Smooth muscle cell (in vitro differentiated cells): ENCODE measurements at regions not wholly inside any gene's neighbourhood (a gene's known extent, or its start where the extent isn't known, plus 50 kb on each side); places are given as distances from the start of the nearest gene placed in this dataset.

Experiments used
- DNase-seq: peaks from one replicate; lab custom pipeline; 2025; ENCODE audit not compliant: unreplicated experiment; lab: John Stamatoyannopoulos, UW
- H2AFZ ChIP-seq: fragments of 200-600 bp; sonication (generic); 2 replicates; pipeline ENCODE4 v1.6.0; 2016; ENCODE audit warnings: antibody characterized with exemption, low read depth, mild to moderate bottlenecking
- H3F3A ChIP-seq: fragments of 200-600 bp; sonication (generic); 2 replicates; pipeline ENCODE4 v1.6.0; 2017; ENCODE audit warnings: antibody characterized with exemption, low read depth
- H3K27ac ChIP-seq: fragments of 200-600 bp; sonication (generic); 2 replicates; pipeline ENCODE4 v1.5.1; 2016; ENCODE audit warnings: low read depth, mild to moderate bottlenecking
- H3K27me3 ChIP-seq: fragments of 200-600 bp; sonication (generic); 2 replicates; pipeline ENCODE4 v1.6.1; 2016; ENCODE audit warnings: low read depth, mild to moderate bottlenecking
- H3K36me3 ChIP-seq: fragments of 200-600 bp; sonication (generic); 2 replicates; pipeline ENCODE4 v1.5.1; 2016; ENCODE audit warnings: low read depth
- H3K4me1 ChIP-seq: fragments of 200-600 bp; sonication (generic); 2 replicates; pipeline ENCODE4 v1.5.1; 2016; ENCODE audit warnings: low read depth
- H3K4me2 ChIP-seq: fragments of 200-600 bp; sonication (generic); 2 replicates; pipeline ENCODE4 v1.6.0; 2016; ENCODE audit warnings: mild to moderate bottlenecking
- H3K4me3 ChIP-seq: fragments of 200-600 bp; sonication (generic); 2 replicates; pipeline ENCODE4 v1.5.1; 2016; ENCODE audit warnings: mild to moderate bottlenecking
- H3K79me2 ChIP-seq: fragments of 200-600 bp; sonication (generic); 2 replicates; pipeline ENCODE4 v1.6.0; 2016; ENCODE audit warnings: low read depth, mild to moderate bottlenecking
- H3K9ac ChIP-seq: fragments of 200-600 bp; sonication (generic); 2 replicates; pipeline ENCODE4 v1.6.0; 2016; ENCODE audit warnings: low read depth
- H3K9me3 ChIP-seq: fragments of 200-600 bp; sonication (generic); replicated peaks from 2 replicates; pipeline ENCODE4 v1.5.1; 2016; ENCODE audit warnings: low read depth
- H4K20me1 ChIP-seq: fragments of 200-600 bp; sonication (generic); 2 replicates; pipeline ENCODE4 v1.6.0; 2016; ENCODE audit warnings: low read depth
- CTCF ChIP-seq: fragments of 200-600 bp; sonication (generic); IDR thresholded peaks from 2 replicates; pipeline ENCODE4 v1.5.1; 2017; ENCODE audit warnings: borderline replicate concordance, mild to moderate bottlenecking, antibody characterized with exemption; ENCODE audit not compliant: insufficient read depth, poor library complexity, severe bottlenecking
- WGBS: methylation state at CpG from one replicate; pipeline ENCODE4 v1.1.7; 2016; ENCODE audit warnings: low lambda C conversion rate; 5-methylcytosine and 5-hydroxymethylcytosine counted together

- no peak for TF ChIP-seq CTCF
- whole genome bisulfite sequencing = 8% methylated on average over 2 of the region's 2 CpGs
Measured at GRCh38 chr4:96736352-96736889, 896.5 kb downstream of the PDHA2 start.

GRCh38 chr4:96739101-96739500 lies 899.2 kb downstream of the PDHA2 start:
- H3F3A ChIP-seq = no peaks in the 10 kb centered on the region
- no peak for DNase-seq
- no peaks in the 10 kb centered on the region for H4K20me1 ChIP-seq
- H3K27ac ChIP-seq = no peak overlapping the region
- H3K4me3 ChIP-seq = no peak overlapping the region
- H3K4me2 ChIP-seq = no peak overlapping the region
- H3K9me3 ChIP-seq = no peaks in the 10 kb centered on the region
- no peaks in the 10 kb centered on the region for H3K36me3 ChIP-seq
- H3K4me1 ChIP-seq = peaks cover 17% of the 10 kb centered on the region
- no peak for TF ChIP-seq CTCF
- H3K27me3 ChIP-seq = no peaks in the 10 kb centered on the region
- H2AFZ ChIP-seq = no peak overlapping the region
- H3K79me2 ChIP-seq = no peaks in the 10 kb centered on the region
- no peak overlapping the region for H3K9ac ChIP-seq

More at GRCh38 chr4:96736352-96736889, 896.5 kb downstream of the PDHA2 start:
- Histone ChIP-seq H3K9ac (no peak overlapping the region), H4K20me1 (no peaks in the 10 kb centered on the region), H3K27me3 (no peaks in the 10 kb centered on the region), H3K4me3 (no peak overlapping the region), H3K36me3 (no peaks in the 10 kb centered on the region), H3F3A (no peaks in the 10 kb centered on the region), H2AFZ (peak overlapping the region; percentile 53), H3K4me2 (peak overlapping the region; percentile 12), H3K27ac (peak overlapping the region; percentile 56), H3K9me3 (no peaks in the 10 kb centered on the region), H3K4me1 (peaks cover 17% of the 10 kb centered on the region), H3K79me2 (no peaks in the 10 kb centered on the region)
- DNase-seq = no peak

- peaks cover 1% of the 10 kb centered on the region for H3K4me1 ChIP-seq
- no peak for DNase-seq
- no peaks in the 10 kb centered on the region for H3F3A ChIP-seq
- H3K9ac ChIP-seq = no peak overlapping the region
- H3K4me2 ChIP-seq = no peak overlapping the region
- no peaks in the 10 kb centered on the region for H4K20me1 ChIP-seq
- TF ChIP-seq CTCF = no peak
- H3K9me3 ChIP-seq = no peaks in the 10 kb centered on the region
- H3K36me3 ChIP-seq = no peaks in the 10 kb centered on the region
- no peak overlapping the region for H3K27ac ChIP-seq
- H3K79me2 ChIP-seq = no peaks in the 10 kb centered on the region
- H3K4me3 ChIP-seq = no peak overlapping the region
- 93% methylated on average over 21 of the region's 24 CpGs for WGBS
- no peak overlapping the region for H2AFZ ChIP-seq
- no peaks in the 10 kb centered on the region for H3K27me3 ChIP-seq
Measured at GRCh38 chr4:96742332-96743014, 902.6 kb downstream of the PDHA2 start.

- TF ChIP-seq CTCF = no peak
- Histone ChIP-seq H3K4me3 (no peak overlapping the region), H3K36me3 (no peaks in the 10 kb centered on the region), H3F3A (no peaks in the 10 kb centered on the region), H3K4me2 (no peak overlapping the region), H3K4me1 (no peaks in the 10 kb centered on the region), H3K9ac (no peak overlapping the region), H4K20me1 (no peaks in the 10 kb centered on the region), H2AFZ (no peak overlapping the region), H3K79me2 (no peaks in the 10 kb centered on the region), H3K27me3 (no peaks in the 10 kb centered on the region), H3K9me3 (no peaks in the 10 kb centered on the region), H3K27ac (no peak overlapping the region)
- no peak for DNase-seq
Measured at GRCh38 chr4:96744676-96745075, 904.8 kb downstream of the PDHA2 start.
